Calu3 (cell line): ENCODE measurements at regions not wholly inside any gene's neighbourhood (a gene's known extent, or its start where the extent isn't known, plus 50 kb on each side); places are given as distances from the start of the nearest gene placed in this dataset.
A peak's percentile ranks its signal among the peaks of the same experiment; 100 is the strongest.

Source experiments
- BruUV-seq: library from RNA; stranded (reverse); fragments of 400-500 nt; replicated peaks from 2 replicates; lab custom pipeline; 2021; lab: Mats Ljungman, UMichigan
- CTCF ChIA-PET: fragments of 300-600 bp; sonication (Branson Sonifier 250); formaldehyde crosslinking; loops from one replicate; lab custom pipeline; 2022; ENCODE audit warnings: antibody characterized with exemption; lab: Charles Lee
- DNase-seq: peaks from one replicate; pipeline ENCODE4 v3.0.0; 2022
- H3K27ac Mint-ChIP-seq: one replicate; pipeline ENCODE4 v1.8.0; 2022; ENCODE audit warnings: mixed read lengths; ENCODE audit not compliant: unreplicated experiment
- H3K27me3 Mint-ChIP-seq: one replicate; pipeline ENCODE4 v1.8.0; 2022; ENCODE audit warnings: mixed read lengths; ENCODE audit not compliant: unreplicated experiment
- H3K36me3 Mint-ChIP-seq: one replicate; pipeline ENCODE4 v1.8.0; 2022; ENCODE audit warnings: mild to moderate bottlenecking, moderate library complexity, mixed read lengths; ENCODE audit not compliant: insufficient read depth, unreplicated experiment
- H3K4me1 Mint-ChIP-seq: one replicate; pipeline ENCODE4 v1.8.0; 2022; ENCODE audit warnings: mild to moderate bottlenecking, low read depth, mixed read lengths; ENCODE audit not compliant: unreplicated experiment
- H3K4me3 Mint-ChIP-seq: one replicate; pipeline ENCODE4 v1.8.0; 2022; ENCODE audit warnings: mild to moderate bottlenecking, low read depth, moderate library complexity, mixed read lengths; ENCODE audit not compliant: unreplicated experiment
- H3K9me3 Mint-ChIP-seq: one replicate; pipeline ENCODE4 v1.8.0; 2022; ENCODE audit warnings: low read depth, mixed read lengths; ENCODE audit not compliant: unreplicated experiment
- intact Hi-C: fragments of 100-400 bp; cut with micrococcal nuclease; formaldehyde crosslinking; loops from one replicate; pipeline ENCODE4 v1.10.0; 2022; ENCODE audit not compliant: unreplicated experiment
- TF ChIP-seq, protein P1 (sequence below): fragments of 200-600 bp; IDR thresholded peaks from one replicate; pipeline ENCODE4 v1.8.0; 2022; ENCODE audit warnings: antibody characterized with exemption; ENCODE audit not compliant: unreplicated experiment

DNA sequence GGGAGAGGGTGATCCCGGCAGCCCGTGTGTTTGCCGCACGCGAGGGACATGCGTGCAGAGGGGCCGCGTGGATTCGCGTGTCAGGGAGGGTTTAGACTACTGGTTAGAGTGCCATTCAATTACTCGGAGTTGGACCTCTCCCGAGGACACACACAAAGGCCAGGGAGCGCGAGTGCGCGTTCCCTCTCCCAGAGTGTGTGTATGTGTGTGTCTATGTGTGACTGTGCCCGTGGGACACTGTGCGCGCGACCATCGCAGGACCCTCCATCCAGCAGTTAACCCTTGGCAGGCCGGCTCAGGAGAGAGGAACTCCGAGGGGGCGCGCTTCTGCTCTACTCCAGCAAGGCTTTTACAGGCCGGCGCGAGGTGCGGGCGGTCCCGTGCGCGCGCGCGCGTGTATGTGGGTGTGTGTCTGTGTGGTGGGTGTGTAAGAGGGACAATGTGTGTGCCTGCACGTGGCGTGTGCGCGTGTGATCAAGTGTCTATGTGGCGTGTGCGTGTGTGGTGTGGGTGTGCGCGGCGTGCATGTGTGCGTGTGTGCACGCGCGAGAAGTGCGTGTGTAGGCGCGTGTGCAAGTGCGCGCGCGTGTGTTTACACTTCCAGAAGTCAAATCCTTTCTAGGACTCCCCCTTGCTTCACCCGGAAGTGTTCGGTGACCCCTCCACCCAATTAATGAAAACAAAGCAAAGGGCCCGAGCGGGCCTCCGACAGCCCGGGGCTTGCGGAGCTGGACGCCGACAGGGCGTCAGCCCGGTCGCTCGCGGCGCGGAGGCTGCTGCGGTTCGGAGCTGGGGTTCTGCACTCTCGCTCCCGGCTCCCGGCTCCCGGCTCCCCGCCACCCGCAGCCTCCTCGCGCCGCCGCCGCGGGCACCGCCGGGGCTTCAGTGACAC, 75.3 kb upstream of the TBCA start:
- CTCF ChIA-PET: no interaction called here
- H3K4me1 Mint-ChIP-seq: no peaks in the 10 kb centered on the region
- peak; percentile 26 for DNase-seq
- H3K9me3 Mint-ChIP-seq: no peaks in the 10 kb centered on the region
- H3K36me3 Mint-ChIP-seq: peaks cover 6% of the 10 kb centered on the region
- TF ChIP-seq, protein P1, sequence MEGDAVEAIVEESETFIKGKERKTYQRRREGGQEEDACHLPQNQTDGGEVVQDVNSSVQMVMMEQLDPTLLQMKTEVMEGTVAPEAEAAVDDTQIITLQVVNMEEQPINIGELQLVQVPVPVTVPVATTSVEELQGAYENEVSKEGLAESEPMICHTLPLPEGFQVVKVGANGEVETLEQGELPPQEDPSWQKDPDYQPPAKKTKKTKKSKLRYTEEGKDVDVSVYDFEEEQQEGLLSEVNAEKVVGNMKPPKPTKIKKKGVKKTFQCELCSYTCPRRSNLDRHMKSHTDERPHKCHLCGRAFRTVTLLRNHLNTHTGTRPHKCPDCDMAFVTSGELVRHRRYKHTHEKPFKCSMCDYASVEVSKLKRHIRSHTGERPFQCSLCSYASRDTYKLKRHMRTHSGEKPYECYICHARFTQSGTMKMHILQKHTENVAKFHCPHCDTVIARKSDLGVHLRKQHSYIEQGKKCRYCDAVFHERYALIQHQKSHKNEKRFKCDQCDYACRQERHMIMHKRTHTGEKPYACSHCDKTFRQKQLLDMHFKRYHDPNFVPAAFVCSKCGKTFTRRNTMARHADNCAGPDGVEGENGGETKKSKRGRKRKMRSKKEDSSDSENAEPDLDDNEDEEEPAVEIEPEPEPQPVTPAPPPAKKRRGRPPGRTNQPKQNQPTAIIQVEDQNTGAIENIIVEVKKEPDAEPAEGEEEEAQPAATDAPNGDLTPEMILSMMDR: no peak
- H3K27ac Mint-ChIP-seq: no peak overlapping the region
- intact Hi-C loops: no loop called here
- BruUV-seq: no TSS peak
- peaks cover 14% of the 10 kb centered on the region for H3K27me3 Mint-ChIP-seq
- H3K4me3 Mint-ChIP-seq: peak overlapping the region; percentile 45

DNA sequence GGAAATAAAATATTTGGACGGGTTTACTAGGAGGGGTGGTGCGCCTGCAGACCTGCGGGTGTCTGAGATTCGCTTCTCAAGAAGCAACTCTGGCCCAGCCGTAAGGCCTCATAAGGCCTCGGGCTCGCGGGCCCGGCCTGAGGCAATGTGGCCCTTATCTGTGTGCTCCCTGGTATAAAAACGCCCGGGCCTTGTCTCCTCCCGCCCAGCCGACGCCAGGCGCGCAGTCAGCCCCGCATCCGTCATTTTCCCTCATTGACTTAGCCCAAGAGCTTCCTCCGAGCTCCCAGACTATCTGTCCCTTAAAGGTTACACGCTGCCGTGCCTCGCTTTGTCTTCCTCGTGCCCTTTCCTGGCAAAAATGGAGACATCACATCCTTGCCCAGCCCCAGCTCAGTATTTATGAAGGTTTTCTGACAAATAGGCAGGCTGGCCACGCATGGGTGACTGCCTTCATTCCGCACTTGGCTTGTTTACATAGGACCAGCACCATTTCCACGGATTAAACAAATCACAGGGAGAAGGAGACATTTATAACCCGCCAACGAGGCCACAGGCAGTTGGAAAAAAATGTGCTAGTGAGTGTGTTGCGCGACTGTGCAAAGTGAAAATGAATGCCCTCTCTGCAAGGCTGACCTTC, 74.5 kb upstream of the TBCA start:
- no peaks in the 10 kb centered on the region for H3K4me1 Mint-ChIP-seq
- BruUV-seq: no TSS peak
- no peak for DNase-seq
- intact Hi-C loops: no loop called here
- H3K36me3 Mint-ChIP-seq: peaks cover 6% of the 10 kb centered on the region
- no peaks in the 10 kb centered on the region for H3K9me3 Mint-ChIP-seq
- TF ChIP-seq, protein P1: no peak
- CTCF ChIA-PET: no interaction called here
- H3K4me3 Mint-ChIP-seq: no peak overlapping the region
- H3K27me3 Mint-ChIP-seq: peaks cover 14% of the 10 kb centered on the region
- no peak overlapping the region for H3K27ac Mint-ChIP-seq

DNA sequence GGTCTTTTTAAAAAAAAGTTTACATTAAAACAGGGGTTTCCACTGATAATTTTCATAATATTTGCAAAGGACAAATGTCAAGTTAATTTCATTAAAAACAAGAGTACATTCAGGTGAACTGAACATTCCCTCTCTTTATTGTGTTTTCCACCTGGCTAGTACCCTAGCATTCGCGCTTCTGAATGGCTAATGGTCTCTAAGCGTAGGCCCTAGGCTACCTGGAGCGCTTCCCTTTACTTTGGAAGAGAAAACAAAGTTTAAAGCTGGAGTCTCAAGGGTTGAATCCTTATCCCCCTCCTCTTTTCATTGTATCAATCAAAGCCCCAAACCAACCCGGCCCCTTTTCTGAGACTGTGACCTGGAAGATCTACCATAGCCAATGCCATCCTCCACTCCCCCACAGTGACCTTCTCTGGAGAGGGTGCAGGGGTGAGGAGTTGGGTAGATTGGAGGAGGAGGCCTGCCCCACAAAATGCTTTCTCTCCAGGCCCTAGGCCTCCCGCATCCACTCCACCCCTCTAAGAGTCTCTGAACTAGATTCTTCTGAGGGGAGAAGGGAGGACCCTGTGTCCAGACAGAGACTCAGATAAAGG, 73.3 kb upstream of the TBCA start:
- Mint-ChIP-seq H3K27me3 (peaks cover 14% of the 10 kb centered on the region), H3K4me3 (no peak overlapping the region), H3K36me3 (peaks cover 6% of the 10 kb centered on the region), H3K4me1 (no peaks in the 10 kb centered on the region), H3K27ac (no peak overlapping the region), H3K9me3 (no peaks in the 10 kb centered on the region)
- TF ChIP-seq, protein P1: no peak
- CTCF ChIA-PET: no interaction called here
- no peak for DNase-seq
- intact Hi-C loops: no loop called here
- BruUV-seq: no TSS peak

DNA sequence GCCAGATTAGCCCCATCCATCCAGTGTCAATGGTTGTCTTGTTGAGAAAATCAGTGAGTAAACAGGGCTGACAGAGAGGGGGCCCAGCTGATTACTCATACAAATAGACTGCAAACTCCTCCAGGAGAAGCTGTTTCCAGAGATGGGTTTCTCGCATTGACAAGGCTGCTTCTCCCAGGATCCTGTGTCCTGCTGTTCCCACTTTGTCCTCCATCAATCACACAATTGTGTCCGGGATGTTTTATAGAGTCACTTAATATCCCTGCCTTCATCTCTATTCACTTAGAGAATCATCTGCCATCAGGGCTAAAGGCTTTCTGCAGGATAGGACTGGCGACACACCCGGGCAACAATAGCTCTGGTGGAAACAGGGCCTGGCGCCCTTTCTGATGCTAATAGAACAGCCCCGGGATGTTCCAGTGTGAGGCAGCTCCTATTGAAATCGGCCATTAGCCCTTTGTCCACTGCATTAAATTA, 71.7 kb upstream of the TBCA start:
- TF ChIP-seq, protein P1: no peak
- H3K36me3 Mint-ChIP-seq: peaks cover 6% of the 10 kb centered on the region
- intact Hi-C loops: no loop called here

More for the DNA sequence above, 71.7 kb upstream of the TBCA start:
- peaks cover 5% of the 10 kb centered on the region for H3K27me3 Mint-ChIP-seq
- H3K4me3 Mint-ChIP-seq: no peak overlapping the region
- DNase-seq: no peak
- no peak overlapping the region for H3K27ac Mint-ChIP-seq
- BruUV-seq: no TSS peak
- CTCF ChIA-PET: no interaction called here
- H3K9me3 Mint-ChIP-seq: no peaks in the 10 kb centered on the region
- no peaks in the 10 kb centered on the region for H3K4me1 Mint-ChIP-seq
